ENCODE measurements at regions not wholly inside any gene's neighbourhood (a gene's known extent, or its start where the extent isn't known, plus 50 kb on each side); places are given as distances from the start of the nearest gene placed in this dataset.

GRCh38 chr4:111043286-111043685, 420.4 kb upstream of the PITX2 start:
- 74 to 80% (median 76%) methylated on average over 5 of the region's 5 CpGs for WGBS, 3 donors
- no peak for TF ChIP-seq POLR2A (IDR thresholded peaks at IDR 0.05)
- no peak for TF ChIP-seq CTCF (IDR thresholded peaks at IDR 0.05)
- TF ChIP-seq EP300 (IDR thresholded peaks at IDR 0.05): no peak
- intact Hi-C loops (cut with DNase I): no loop called here

GRCh38 chr4:111045992-111046391, 423.1 kb upstream of the PITX2 start:
- 73 to 86% (median 80%) methylated on average over 2 of the region's 2 CpGs for WGBS, 3 donors
- Histone ChIP-seq H3K9me3 (no peaks in the 10 kb centered on the region), H3K27me3 (no peaks in the 10 kb centered on the region), H3K27ac (no peak overlapping the region), H3K4me3 (no peak overlapping the region), H3K36me3 (no peaks in the 10 kb centered on the region), H3K4me1 (ENCODE audit: insufficient read depth) (no peaks in the 10 kb centered on the region)
- intact Hi-C loops (cut with DNase I): no loop called here
- DNase-seq: no peak
- no peak for TF ChIP-seq POLR2A (IDR thresholded peaks at IDR 0.05)
- TF ChIP-seq CTCF (IDR thresholded peaks at IDR 0.05): no peak
- no peak for TF ChIP-seq EP300 (IDR thresholded peaks at IDR 0.05)

More at GRCh38 chr4:111043286-111043685, 420.4 kb upstream of the PITX2 start:
- Histone ChIP-seq H3K27me3 (no peaks in the 10 kb centered on the region), H3K9me3 (no peaks in the 10 kb centered on the region), H3K4me3 (no peak overlapping the region), H3K36me3 (no peaks in the 10 kb centered on the region), H3K4me1 (ENCODE audit: insufficient read depth) (no peaks in the 10 kb centered on the region), H3K27ac (no peak overlapping the region)
- no peak for DNase-seq

DNA sequence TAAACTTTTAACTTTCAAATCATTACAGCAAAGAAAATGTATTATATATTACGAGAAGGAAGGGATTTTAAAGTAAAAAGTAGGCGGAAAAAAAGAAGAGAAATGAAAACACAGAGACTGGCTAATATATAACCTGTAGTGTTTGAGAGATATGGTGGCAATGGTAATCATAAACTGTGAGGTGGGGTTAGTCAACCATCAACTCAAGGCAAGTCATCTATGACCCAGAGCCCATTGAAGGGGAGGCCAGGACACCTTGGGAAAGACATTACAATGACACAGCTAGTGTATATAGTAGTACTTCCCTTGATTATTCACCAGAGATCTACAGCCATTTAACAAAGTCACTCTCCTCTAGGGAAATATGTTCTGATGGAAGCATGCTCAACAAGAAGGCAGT, 423.9 kb upstream of the PITX2 start:
- no peak for TF ChIP-seq EP300 (IDR thresholded peaks at IDR 0.05)
- no peak for TF ChIP-seq POLR2A (IDR thresholded peaks at IDR 0.05)
- TF ChIP-seq CTCF (IDR thresholded peaks at IDR 0.05): no peak
- no peaks in the 10 kb centered on the region for H3K9me3 ChIP-seq
- H3K4me1 ChIP-seq (ENCODE audit: insufficient read depth): no peaks in the 10 kb centered on the region
- H3K4me3 ChIP-seq: no peak overlapping the region
- H3K27ac ChIP-seq: no peak overlapping the region
- no peaks in the 10 kb centered on the region for H3K36me3 ChIP-seq
- intact Hi-C loops (cut with DNase I): no loop called here
- WGBS, 3 donors: 74 to 84% (median 82%) methylated on average over 2 of the region's 2 CpGs
- H3K27me3 ChIP-seq: no peaks in the 10 kb centered on the region
- no peak for DNase-seq

DNA sequence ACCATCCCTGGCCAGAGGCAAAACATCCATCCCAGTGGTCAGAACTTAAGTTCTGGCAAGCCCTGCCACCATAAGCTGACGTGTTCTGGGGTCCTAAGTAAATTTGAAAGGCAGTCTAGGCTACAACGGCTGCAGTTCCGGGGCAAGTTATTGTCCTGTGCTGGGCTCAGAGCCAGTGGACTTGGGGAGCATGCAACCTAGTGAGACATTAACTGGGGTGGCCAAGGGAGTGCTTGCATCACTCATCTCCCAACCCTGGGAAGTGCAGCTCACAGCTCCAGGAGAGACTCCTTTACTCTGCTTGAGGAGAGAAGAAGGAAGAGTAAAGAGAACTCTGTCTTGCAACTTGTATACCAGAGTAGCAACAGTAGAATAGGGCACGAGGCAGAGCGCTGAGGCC, 425.4 kb upstream of the PITX2 start:
- H3K9me3 ChIP-seq: no peaks in the 10 kb centered on the region
- 72 to 85% (median 77%) methylated on average over 5 of the region's 5 CpGs for WGBS, 3 donors
- H3K27me3 ChIP-seq: no peaks in the 10 kb centered on the region
- intact Hi-C loops (cut with DNase I): no loop called here
- DNase-seq: no peak
- no peaks in the 10 kb centered on the region for H3K36me3 ChIP-seq
- H3K4me1 ChIP-seq (ENCODE audit: insufficient read depth): no peaks in the 10 kb centered on the region
- H3K4me3 ChIP-seq: no peak overlapping the region
- H3K27ac ChIP-seq: no peak overlapping the region
- TF ChIP-seq POLR2A (IDR thresholded peaks at IDR 0.05) (no peak), CTCF (IDR thresholded peaks at IDR 0.05) (no peak), EP300 (IDR thresholded peaks at IDR 0.05) (no peak)
